SKM-1 (cell line): ENCODE measurements at regions not wholly inside any gene's neighbourhood (a gene's known extent, or its start where the extent isn't known, plus 50 kb on each side); places are given as distances from the start of the nearest gene placed in this dataset.

Experiments
- DNase-seq: peaks from one replicate; lab custom pipeline; 2025; ENCODE audit not compliant: unreplicated experiment; lab: John Stamatoyannopoulos, UW

- DNase-seq, result no peak
Measured at GRCh38 chr18:76647322-76647721, 152.3 kb upstream of the ZNF516 start.

- no peak for DNase-seq
Measured at GRCh38 chr18:76644580-76644979, 149.5 kb upstream of the ZNF516 start.

GRCh38 chr18:76643996-76644395 lies 149.0 kb upstream of the ZNF516 start:
- DNase-seq, result no peak

- no peak for DNase-seq
Measured at GRCh38 chr18:76643199-76643598, 148.2 kb upstream of the ZNF516 start.

GRCh38 chr18:76640438-76640837 lies 145.4 kb upstream of the ZNF516 start:
- DNase-seq, result no peak

- DNase-seq, result no peak
Measured at GRCh38 chr18:76634564-76634963, 139.5 kb upstream of the ZNF516 start.

GRCh38 chr18:76633588-76634269 lies 138.7 kb upstream of the ZNF516 start:
- DNase-seq, result peak; percentile 23

GRCh38 chr18:76627444-76627843 lies 132.4 kb upstream of the ZNF516 start:
- DNase-seq, result no peak

GRCh38 chr18:76626991-76627390 lies 131.9 kb upstream of the ZNF516 start:
- DNase-seq, result no peak

- DNase-seq, result no peak
Measured at GRCh38 chr18:76622651-76623050, 127.6 kb upstream of the ZNF516 start.

- no peak for DNase-seq
Measured at GRCh38 chr18:76621782-76622495, 126.9 kb upstream of the ZNF516 start.

- DNase-seq, result no peak
Measured at GRCh38 chr18:76621226-76621625, 126.2 kb upstream of the ZNF516 start.

- DNase-seq, result peak; percentile 81
Measured at GRCh38 chr18:76620321-76621170, 125.5 kb upstream of the ZNF516 start.

- peak; percentile 53 for DNase-seq
Measured at GRCh38 chr18:76619621-76620315, 124.7 kb upstream of the ZNF516 start.

GRCh38 chr18:76619261-76619620 lies 124.2 kb upstream of the ZNF516 start:
- DNase-seq, result peak; percentile 47

GRCh38 chr18:76618721-76619120 lies 123.7 kb upstream of the ZNF516 start:
- DNase-seq, result no peak

- DNase-seq, result no peak
Measured at GRCh38 chr18:76616373-76616772, 121.3 kb upstream of the ZNF516 start.

- no peak for DNase-seq
Measured at GRCh38 chr18:76615065-76615733, 120.2 kb upstream of the ZNF516 start.

- no peak for DNase-seq
Measured at GRCh38 chr18:76613755-76614120, 118.7 kb upstream of the ZNF516 start.

- no peak for DNase-seq
Measured at GRCh38 chr18:76613053-76613754, 118.2 kb upstream of the ZNF516 start.
